ENCODE measurements at regions not wholly inside any gene's neighbourhood (a gene's known extent, or its start where the extent isn't known, plus 50 kb on each side); places are given as distances from the start of the nearest gene placed in this dataset.

DNA sequence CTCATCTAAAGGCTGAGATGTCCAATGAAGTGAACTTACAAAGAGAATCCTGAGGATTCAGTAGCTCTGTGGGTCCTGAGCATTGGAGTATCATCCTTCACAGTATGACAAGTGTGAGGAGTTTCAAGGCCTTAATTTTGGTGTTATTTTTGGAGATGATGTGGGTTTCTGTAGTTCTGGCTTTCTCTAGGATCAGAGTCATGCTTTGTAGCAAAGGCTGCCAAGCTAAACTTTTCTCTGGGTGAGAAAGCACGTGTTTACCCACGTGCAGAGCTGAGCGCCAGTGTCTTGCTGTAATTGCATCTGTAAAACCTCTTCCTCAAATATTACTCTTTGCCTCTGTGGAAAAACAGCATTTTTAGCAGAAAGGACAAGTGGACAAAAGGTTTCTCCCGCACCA lies 387.8 kb upstream of the LYPLAL1 start:
- no peak for TF ChIP-seq FOXP1 (CRISPR knock-in tag; IDR thresholded peaks at IDR 0.05)
- TF ChIP-seq CTCF (IDR thresholded peaks at IDR 0.05 in 2 of 3, conservative IDR thresholded peaks at IDR 0.05 in 1 of 3; ENCODE audit: insufficient read depth in 2 of 3, low read depth in 1 of 3, low read length in 3 of 3): no peak
- no peak for TF ChIP-seq HNRNPH1 (optimal IDR thresholded peaks at IDR 0.05; ENCODE audit: low read depth, low read length)
- TF ChIP-seq CHAMP1 (IDR thresholded peaks at IDR 0.05): no peak
- TF ChIP-seq ZBTB2 (IDR thresholded peaks at IDR 0.05): no peak
- TF ChIP-seq SIRT6 (IDR thresholded peaks at IDR 0.05; ENCODE audit: low read depth, low read length): no peak
- TF ChIP-seq FOXP4 (CRISPR knock-in tag; IDR thresholded peaks at IDR 0.05; ENCODE audit: borderline replicate concordance): no peak
- no peak for TF ChIP-seq ARHGAP35 (IDR thresholded peaks at IDR 0.05; ENCODE audit: partially characterized antibody)
- TF ChIP-seq SMC3 (conservative IDR thresholded peaks at IDR 0.05; ENCODE audit: insufficient read depth, low read depth, low read length): no peak
- TF ChIP-seq ZNF77 (CRISPR knock-in tag; IDR thresholded peaks at IDR 0.05): no peak
- no peak for TF ChIP-seq NKRF (IDR thresholded peaks at IDR 0.05; ENCODE audit: borderline replicate concordance)
- TF ChIP-seq, protein P1, sequence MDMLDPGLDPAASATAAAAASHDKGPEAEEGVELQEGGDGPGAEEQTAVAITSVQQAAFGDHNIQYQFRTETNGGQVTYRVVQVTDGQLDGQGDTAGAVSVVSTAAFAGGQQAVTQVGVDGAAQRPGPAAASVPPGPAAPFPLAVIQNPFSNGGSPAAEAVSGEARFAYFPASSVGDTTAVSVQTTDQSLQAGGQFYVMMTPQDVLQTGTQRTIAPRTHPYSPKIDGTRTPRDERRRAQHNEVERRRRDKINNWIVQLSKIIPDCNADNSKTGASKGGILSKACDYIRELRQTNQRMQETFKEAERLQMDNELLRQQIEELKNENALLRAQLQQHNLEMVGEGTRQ (CRISPR knock-in tag; IDR thresholded peaks at IDR 0.05): no peak
- TF ChIP-seq, protein P2, sequence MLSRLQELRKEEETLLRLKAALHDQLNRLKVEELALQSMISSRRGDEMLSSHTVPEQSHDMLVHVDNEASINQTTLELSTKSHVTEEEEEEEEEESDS (CRISPR knock-in tag; IDR thresholded peaks at IDR 0.05): no peak
- TF ChIP-seq MCM3 (IDR thresholded peaks at IDR 0.05): no peak
